Prostate gland (tissue), 2 donors: ENCODE measurements at regions not wholly inside any gene's neighbourhood (a gene's known extent, or its start where the extent isn't known, plus 50 kb on each side); places are given as distances from the start of the nearest gene placed in this dataset.

Experiments
- CTCF ChIP-seq, 4 experiments: fragments of 200-600 bp in 2 of 4; fragments of 450-650 bp in 2 of 4; sonication (generic) in 2 of 4; IDR thresholded peaks; 1 replicate in 3 of 4; 2 replicates in 1 of 4; pipeline ENCODE4 v1.5.1; 2016 to 2019; ENCODE audit warnings: antibody characterized with exemption in 4 of 4, mild to moderate bottlenecking in 2 of 4, moderate library complexity in 2 of 4
- POLR2A ChIP-seq: fragments of 450-650 bp; IDR thresholded peaks from one replicate; pipeline ENCODE4 v1.6.1; 2016; ENCODE audit warnings: antibody characterized with exemption, mild to moderate bottlenecking
- POLR2AphosphoS5 ChIP-seq: sonication (generic); formaldehyde crosslinking; IDR thresholded peaks from one replicate; pipeline ENCODE4 v1.6.1; 2017; ENCODE audit warnings: antibody characterized with exemption

GRCh38 chr20:57882451-57883161 lies 172.8 kb upstream of the PMEPA1 start:
- no peak for TF ChIP-seq POLR2A
- no peak for TF ChIP-seq POLR2AphosphoS5
- no peak for TF ChIP-seq CTCF (IDR thresholded peaks at IDR 0.05)
